ENCODE measurements at regions not wholly inside any gene's neighbourhood (a gene's known extent, or its start where the extent isn't known, plus 50 kb on each side); places are given as distances from the start of the nearest gene placed in this dataset.
"Not testable (repeated sequence)": the region's sequence is repeated elsewhere in the genome, so short reads cannot be mapped to it uniquely, and the experiment has no call there.

DNA sequence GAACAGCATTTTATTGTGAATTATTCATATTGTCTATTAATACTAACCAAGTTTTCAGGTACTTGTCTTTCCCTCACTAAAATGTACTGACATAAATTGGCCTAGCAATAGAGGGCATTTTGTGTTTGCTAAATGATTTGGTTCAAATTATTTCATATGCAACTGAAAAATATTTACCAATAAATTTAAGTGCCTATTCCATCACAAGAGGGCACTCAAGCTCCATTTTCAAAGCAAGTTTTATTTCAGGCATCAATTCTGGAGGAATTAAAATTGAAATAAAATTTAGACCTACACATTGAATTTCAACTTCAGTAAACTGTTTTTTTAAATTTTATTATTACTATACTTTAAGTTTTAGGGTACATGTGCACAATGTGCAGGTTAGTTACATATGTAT, 114.3 kb upstream of the SYNCRIP start:
- no peaks in the 10 kb centered on the region for H3K9me3 ChIP-seq (ENCODE audit: low read length)
- H3K4me1 ChIP-seq (ENCODE audit: insufficient read depth, low read length), result no peaks in the 10 kb centered on the region
- no peak overlapping the region for H3K4me3 ChIP-seq (ENCODE audit: low read length)
- no peak overlapping the region for H2AFZ ChIP-seq (ENCODE audit: low read depth, low read length)
- no peaks in the 10 kb centered on the region for H3K27me3 ChIP-seq (ENCODE audit: insufficient read depth, low read length)
- H3K36me3 ChIP-seq (ENCODE audit: insufficient read depth, low read length), result no peaks in the 10 kb centered on the region

DNA sequence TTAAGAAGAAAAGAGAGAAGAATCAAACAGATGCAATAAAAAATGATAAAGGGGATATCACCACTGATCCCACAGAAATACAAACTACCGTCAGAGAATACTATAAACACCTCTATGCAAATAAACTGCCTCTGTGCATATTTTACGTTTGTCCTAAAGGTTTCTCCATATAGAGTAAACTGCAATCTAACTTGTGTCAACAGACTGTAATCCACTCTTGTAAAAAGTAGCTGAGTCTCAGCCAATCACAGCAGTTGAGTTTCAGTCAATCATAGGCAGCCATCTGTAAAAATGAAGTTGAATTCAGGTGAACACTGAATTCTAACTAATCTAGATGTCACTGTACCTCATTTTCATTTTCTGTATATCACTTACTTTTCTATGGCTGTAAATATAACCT, 112.2 kb upstream of the SYNCRIP start:
- Histone ChIP-seq H3K4me1 (ENCODE audit: insufficient read depth, low read length) (no peaks in the 10 kb centered on the region), H2AFZ (ENCODE audit: low read depth, low read length) (no peak overlapping the region), H3K9me3 (ENCODE audit: low read length) (no peaks in the 10 kb centered on the region), H3K36me3 (ENCODE audit: insufficient read depth, low read length) (no peaks in the 10 kb centered on the region), H3K4me3 (ENCODE audit: low read length) (no peak overlapping the region), H3K27me3 (ENCODE audit: insufficient read depth, low read length) (no peaks in the 10 kb centered on the region)

DNA sequence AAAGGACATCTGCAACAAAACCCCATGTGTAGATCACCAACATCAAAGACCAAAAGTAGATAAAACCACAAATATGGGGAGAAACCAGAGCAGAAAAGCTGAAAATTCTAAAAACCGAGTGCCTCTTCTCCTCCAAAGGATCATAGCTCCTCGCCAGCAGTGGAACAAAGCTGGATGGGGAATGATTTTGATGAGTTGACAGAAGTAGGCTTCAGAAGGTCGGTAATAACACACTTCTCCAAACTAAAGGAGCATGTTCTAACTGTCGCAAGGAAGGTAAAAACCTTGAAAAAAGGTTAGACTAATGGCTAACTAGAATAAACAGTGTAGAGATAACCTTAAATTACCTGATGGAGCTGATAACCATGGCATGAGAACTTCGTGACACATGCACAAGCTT, 109.9 kb upstream of the SYNCRIP start:
- H3K27me3 ChIP-seq (ENCODE audit: insufficient read depth, low read length), result no peaks in the 10 kb centered on the region
- H2AFZ ChIP-seq (ENCODE audit: low read depth, low read length), result no peak overlapping the region
- no peaks in the 10 kb centered on the region for H3K4me1 ChIP-seq (ENCODE audit: insufficient read depth, low read length)
- no peaks in the 10 kb centered on the region for H3K9me3 ChIP-seq (ENCODE audit: low read length)
- H3K36me3 ChIP-seq (ENCODE audit: insufficient read depth, low read length), result no peaks in the 10 kb centered on the region
- H3K4me3 ChIP-seq (ENCODE audit: low read length), result no peak overlapping the region

DNA sequence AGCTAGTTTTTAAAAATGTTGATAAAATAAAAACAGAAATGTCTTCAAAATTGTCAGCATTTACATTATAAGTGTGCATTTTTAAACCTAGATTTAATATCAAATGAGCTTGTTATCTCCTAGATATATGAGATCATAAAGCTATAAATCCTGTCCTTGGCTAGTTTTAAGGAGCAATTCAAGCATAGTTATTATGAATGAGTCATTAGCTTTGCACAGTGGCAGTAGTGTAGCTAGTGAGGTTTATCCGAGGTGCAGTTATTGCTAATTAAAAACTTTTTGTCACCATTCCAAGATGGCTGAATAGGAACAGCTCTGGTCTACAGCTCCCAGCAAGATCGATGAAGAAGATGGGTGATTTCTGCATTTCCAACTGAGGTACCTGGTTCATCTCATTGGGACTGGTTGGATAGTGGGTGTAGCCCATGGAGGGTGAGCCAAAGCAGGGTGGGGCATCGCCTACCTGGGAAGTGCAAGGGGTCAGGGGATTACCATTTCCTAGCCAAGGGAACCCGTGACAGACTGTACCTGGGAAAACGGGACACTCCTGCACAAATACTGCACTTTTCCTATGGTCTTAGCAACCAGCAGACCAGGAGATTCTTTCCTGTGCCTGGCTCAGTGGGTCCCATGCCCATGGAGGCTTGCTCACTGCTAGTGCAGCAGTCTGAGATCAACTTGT, 108.8 kb upstream of the SYNCRIP start:
- Histone ChIP-seq H3K27me3 (ENCODE audit: insufficient read depth, low read length) (no peaks in the 10 kb centered on the region), H2AFZ (ENCODE audit: low read depth, low read length) (no peak overlapping the region), H3K36me3 (ENCODE audit: insufficient read depth, low read length) (no peaks in the 10 kb centered on the region), H3K4me1 (ENCODE audit: insufficient read depth, low read length) (no peaks in the 10 kb centered on the region), H3K4me3 (ENCODE audit: low read length) (no peak overlapping the region), H3K9me3 (ENCODE audit: low read length) (no peaks in the 10 kb centered on the region)

DNA sequence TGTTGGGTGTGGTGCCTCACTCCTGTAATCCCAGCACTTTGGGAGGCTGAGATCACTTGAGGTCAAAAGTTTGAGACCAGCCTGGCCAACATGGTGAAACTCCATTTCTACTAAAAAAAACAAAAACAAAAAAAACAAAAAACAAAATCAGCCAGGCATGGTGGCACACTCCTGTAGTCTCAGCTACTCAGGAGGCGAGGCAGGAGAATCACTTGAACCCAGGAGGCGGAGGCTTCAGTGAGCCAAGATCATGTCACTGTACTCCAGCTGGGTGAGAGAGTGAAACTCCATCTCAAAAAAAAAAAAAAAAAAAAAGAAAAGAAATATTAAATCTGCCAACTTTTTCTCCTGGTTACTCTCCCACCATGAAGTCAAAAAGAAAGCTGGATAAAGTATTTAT, 107.5 kb upstream of the SYNCRIP start:
- H3K36me3 ChIP-seq (ENCODE audit: insufficient read depth, low read length); H3K4me3 ChIP-seq (ENCODE audit: low read length); H2AFZ ChIP-seq (ENCODE audit: low read depth, low read length); H3K27me3 ChIP-seq (ENCODE audit: insufficient read depth, low read length); H3K9me3 ChIP-seq (ENCODE audit: low read length); H3K4me1 ChIP-seq (ENCODE audit: insufficient read depth, low read length): not testable (repeated sequence)

DNA sequence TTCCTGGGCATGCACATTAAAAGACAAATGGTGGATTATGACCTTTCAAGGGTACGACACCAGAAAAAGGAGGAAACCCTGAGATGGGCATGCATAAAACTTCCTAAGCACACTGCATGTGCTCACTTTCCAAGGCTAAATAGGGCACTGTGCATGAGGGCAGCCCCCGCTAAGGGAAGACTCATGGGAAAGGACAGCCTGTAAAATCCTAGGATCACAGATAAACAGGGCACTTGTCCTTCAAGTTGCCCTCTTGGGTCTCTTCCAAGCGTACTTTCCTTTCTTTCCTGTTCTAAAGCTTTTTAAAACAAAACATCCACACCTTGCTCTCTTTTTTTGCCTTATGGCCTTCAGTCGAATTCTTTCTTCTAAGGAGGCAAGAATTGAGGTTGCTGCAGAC, 106.5 kb upstream of the SYNCRIP start:
- Histone ChIP-seq H3K4me3 (ENCODE audit: low read length) (no peak overlapping the region), H3K36me3 (ENCODE audit: insufficient read depth, low read length) (no peaks in the 10 kb centered on the region), H2AFZ (ENCODE audit: low read depth, low read length) (no peak overlapping the region), H3K9me3 (ENCODE audit: low read length) (no peaks in the 10 kb centered on the region), H3K27me3 (ENCODE audit: insufficient read depth, low read length) (no peaks in the 10 kb centered on the region), H3K4me1 (ENCODE audit: insufficient read depth, low read length) (no peaks in the 10 kb centered on the region)

DNA sequence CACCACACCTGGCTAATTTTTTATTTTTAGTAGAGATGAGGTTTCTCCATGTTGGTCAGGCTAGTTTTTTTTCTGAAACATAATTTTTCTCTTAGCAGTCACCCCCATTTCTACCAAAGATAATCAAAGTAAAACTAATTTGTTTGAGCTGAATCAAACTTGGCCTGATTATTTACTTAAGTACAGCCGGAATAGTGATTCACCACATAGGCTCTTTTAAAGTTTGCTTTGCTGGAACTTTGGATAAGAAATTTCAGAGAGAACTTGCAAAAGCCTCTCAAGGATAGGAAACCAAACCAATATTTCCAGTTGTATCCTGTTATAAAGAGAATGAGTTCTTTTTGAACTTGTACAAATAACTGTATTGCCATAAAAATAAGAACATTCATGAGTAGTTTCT, 105.0 kb upstream of the SYNCRIP start:
- Histone ChIP-seq H3K27me3 (ENCODE audit: insufficient read depth, low read length) (no peaks in the 10 kb centered on the region), H3K4me1 (ENCODE audit: insufficient read depth, low read length) (no peaks in the 10 kb centered on the region), H2AFZ (ENCODE audit: low read depth, low read length) (no peak overlapping the region), H3K36me3 (ENCODE audit: insufficient read depth, low read length) (no peaks in the 10 kb centered on the region), H3K4me3 (ENCODE audit: low read length) (no peak overlapping the region), H3K9me3 (ENCODE audit: low read length) (no peaks in the 10 kb centered on the region)

DNA sequence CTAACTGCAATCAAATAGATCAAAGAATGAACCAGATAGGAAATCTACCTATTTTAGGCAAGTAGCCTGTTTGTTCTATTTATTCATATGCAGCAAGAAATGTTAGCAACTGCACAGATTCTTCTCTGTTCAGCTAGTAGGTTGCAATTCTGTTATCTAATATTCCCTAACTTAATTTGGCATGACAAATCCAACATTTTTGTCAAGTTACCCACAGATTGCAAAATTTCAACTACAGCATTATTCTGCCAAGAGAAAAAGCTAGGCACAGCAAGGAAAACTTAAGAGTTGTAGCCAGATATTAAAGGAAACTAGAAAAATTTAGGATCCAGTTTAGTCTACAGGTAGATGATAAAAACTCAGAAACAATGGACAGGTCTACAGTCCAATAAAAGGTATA, 104.4 kb upstream of the SYNCRIP start:
- Histone ChIP-seq H3K4me3 (ENCODE audit: low read length) (no peak overlapping the region), H3K27me3 (ENCODE audit: insufficient read depth, low read length) (no peaks in the 10 kb centered on the region), H2AFZ (ENCODE audit: low read depth, low read length) (no peak overlapping the region), H3K9me3 (ENCODE audit: low read length) (no peaks in the 10 kb centered on the region), H3K36me3 (ENCODE audit: insufficient read depth, low read length) (no peaks in the 10 kb centered on the region), H3K4me1 (ENCODE audit: insufficient read depth, low read length) (no peaks in the 10 kb centered on the region)

DNA sequence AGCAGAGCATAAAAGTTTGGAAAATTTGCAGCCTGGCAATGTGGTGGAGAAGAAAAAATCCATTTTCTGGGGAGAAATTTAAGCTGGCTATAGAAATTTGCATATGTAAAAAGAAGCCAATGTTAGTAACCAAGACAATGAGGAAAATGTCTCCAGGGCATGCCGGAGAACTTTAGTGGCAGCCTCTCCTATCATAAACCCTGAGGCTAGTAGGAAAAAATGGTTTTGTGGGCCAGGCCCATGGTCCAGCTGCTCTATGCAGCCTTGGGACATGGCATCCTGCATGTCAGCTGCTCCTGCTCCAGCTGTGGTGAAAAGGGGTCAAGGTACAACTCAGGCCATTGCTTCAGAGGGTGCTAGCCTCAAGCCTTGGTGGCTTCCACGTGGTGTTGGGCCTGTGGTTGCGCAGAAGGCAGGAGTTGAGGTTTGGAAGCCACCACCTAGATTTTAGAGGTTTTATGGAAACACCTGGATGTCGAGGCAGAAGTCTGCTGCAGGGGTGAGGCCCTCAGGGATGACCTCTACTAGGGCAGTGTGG, 101.8 kb upstream of the SYNCRIP start:
- H3K27me3 ChIP-seq (ENCODE audit: insufficient read depth, low read length), result no peaks in the 10 kb centered on the region
- H3K4me1 ChIP-seq (ENCODE audit: insufficient read depth, low read length), result no peaks in the 10 kb centered on the region
- H2AFZ ChIP-seq (ENCODE audit: low read depth, low read length), result no peak overlapping the region
- H3K4me3 ChIP-seq (ENCODE audit: low read length), result no peak overlapping the region
- H3K9me3 ChIP-seq (ENCODE audit: low read length), result no peaks in the 10 kb centered on the region
- H3K36me3 ChIP-seq (ENCODE audit: insufficient read depth, low read length), result no peaks in the 10 kb centered on the region

DNA sequence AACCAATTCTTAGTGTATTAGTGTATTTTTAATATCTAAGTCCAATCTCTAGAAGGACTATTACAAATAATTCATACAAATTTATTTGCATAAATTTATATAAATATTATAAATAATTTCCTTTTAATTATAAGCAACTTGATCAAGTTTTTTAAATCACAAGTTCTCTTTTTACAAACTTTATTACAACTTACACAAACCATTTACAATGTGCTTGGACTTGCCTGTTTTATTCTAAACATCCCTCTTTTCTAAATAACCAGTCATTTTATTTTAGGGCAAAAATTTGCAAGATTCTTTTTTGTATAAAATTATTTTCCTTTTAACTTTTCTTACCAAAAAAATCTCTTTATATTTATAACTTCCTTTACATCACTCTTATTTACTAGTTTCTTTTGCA, 83.5 kb upstream of the SYNCRIP start:
- Histone ChIP-seq H3K4me3 (ENCODE audit: low read length) (no peak overlapping the region), H3K9me3 (ENCODE audit: low read length) (peaks cover 3% of the 10 kb centered on the region), H3K4me1 (ENCODE audit: insufficient read depth, low read length) (no peaks in the 10 kb centered on the region), H2AFZ (ENCODE audit: low read depth, low read length) (no peak overlapping the region), H3K27me3 (ENCODE audit: insufficient read depth, low read length) (no peaks in the 10 kb centered on the region), H3K36me3 (ENCODE audit: insufficient read depth, low read length) (no peaks in the 10 kb centered on the region)

DNA sequence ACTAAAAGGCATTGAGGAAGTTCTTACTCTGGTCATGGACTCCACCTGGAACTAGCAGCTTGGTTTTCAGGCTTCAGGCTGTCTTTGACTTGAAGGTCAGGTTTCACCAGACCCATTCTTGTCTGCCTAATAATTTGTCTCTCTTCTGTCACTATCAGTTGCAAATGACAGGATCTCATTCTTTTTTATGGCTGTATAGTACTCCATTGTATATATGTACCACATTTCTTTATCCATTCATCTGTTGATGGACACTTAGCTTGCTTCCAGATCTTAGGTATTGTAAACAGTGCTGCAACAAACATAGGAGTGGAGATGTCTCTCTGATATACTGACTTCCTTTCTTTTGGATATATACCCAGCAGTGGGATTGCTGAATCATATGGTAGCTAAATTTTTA, 73.1 kb upstream of the SYNCRIP start:
- Histone ChIP-seq H3K4me1 (ENCODE audit: insufficient read depth, low read length) (no peaks in the 10 kb centered on the region), H3K27me3 (ENCODE audit: insufficient read depth, low read length) (no peaks in the 10 kb centered on the region), H2AFZ (ENCODE audit: low read depth, low read length) (no peak overlapping the region), H3K36me3 (ENCODE audit: insufficient read depth, low read length) (no peaks in the 10 kb centered on the region), H3K4me3 (ENCODE audit: low read length) (no peak overlapping the region), H3K9me3 (ENCODE audit: low read length) (no peaks in the 10 kb centered on the region)

DNA sequence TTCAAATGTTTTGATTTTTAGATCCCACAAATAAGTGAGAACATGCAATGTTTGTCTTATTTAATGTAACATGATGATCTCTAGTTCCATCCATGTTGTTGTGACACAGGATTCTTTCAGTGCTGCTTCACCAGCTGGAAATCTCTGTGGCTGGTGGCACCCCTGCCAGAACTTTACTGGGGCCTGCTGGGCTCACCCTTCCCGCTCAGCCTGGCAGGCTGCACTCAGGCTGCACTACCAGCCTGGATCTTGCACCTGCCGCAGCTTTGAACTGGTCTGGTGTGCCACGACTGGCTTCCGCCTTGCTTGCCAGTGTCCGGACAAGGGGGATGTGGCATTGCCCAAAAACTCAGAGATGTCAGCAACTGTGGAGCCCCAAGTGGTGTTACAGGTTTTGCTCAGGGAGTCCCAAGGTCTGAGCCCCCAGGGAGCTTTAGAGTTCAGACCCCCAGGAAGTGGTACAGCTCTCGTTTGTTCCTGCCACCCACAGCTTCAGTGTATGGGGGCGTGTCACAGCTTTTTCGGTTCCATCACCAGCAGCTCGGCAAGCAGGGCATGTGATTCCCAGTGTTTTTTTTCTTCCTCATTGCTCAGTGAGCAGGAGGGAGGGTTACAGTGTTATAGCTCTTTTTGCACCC, 72.3 kb upstream of the SYNCRIP start:
- Histone ChIP-seq H3K36me3 (ENCODE audit: insufficient read depth, low read length) (no peaks in the 10 kb centered on the region), H3K4me3 (ENCODE audit: low read length) (no peak overlapping the region), H2AFZ (ENCODE audit: low read depth, low read length) (no peak overlapping the region), H3K4me1 (ENCODE audit: insufficient read depth, low read length) (no peaks in the 10 kb centered on the region), H3K27me3 (ENCODE audit: insufficient read depth, low read length) (no peaks in the 10 kb centered on the region), H3K9me3 (ENCODE audit: low read length) (no peaks in the 10 kb centered on the region)

DNA sequence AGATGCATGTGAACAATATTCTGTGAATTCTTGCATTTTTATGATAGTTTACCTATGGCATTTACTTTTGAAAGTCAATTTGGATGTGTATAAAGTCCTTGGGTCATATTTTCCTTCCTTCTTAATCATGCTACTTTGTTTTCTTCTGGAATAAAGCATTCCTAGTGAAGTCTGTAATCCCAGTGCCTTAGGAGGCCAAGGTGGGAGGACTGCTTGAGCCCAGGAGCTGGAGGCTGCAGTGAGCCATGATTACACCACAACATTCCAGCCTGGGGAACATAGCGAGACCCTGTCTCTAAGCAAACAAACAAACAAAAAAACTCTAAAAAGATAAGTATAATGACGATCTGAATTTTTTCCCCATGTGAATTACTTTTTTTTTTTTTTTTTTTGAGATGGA, 69.7 kb upstream of the SYNCRIP start:
- Histone ChIP-seq H3K4me3 (ENCODE audit: low read length) (no peak overlapping the region), H3K9me3 (ENCODE audit: low read length) (no peaks in the 10 kb centered on the region), H2AFZ (ENCODE audit: low read depth, low read length) (no peak overlapping the region), H3K36me3 (ENCODE audit: insufficient read depth, low read length) (no peaks in the 10 kb centered on the region), H3K4me1 (ENCODE audit: insufficient read depth, low read length) (no peaks in the 10 kb centered on the region), H3K27me3 (ENCODE audit: insufficient read depth, low read length) (no peaks in the 10 kb centered on the region)

All from neuron (in vitro differentiated cells).